ENCODE measurements at regions not wholly inside any gene's neighbourhood (a gene's known extent, or its start where the extent isn't known, plus 50 kb on each side); places are given as distances from the start of the nearest gene placed in this dataset.
"Not testable (repeated sequence)": the region's sequence is repeated elsewhere in the genome, so short reads cannot be mapped to it uniquely, and the experiment has no call there.

- no peak for DNase-seq
Observed at GRCh38 chr21:32087447-32087846, 191.4 kb downstream of the MIS18A start.

GRCh38 chr21:32083197-32083596, 195.7 kb downstream of the MIS18A start:
- DNase-seq, result no peak

- DNase-seq, result no peak
Observed at GRCh38 chr21:32082466-32082865, 196.4 kb downstream of the MIS18A start.

GRCh38 chr21:32073593-32073992, 200.8 kb downstream of the HUNK start:
- no peak for DNase-seq

- no peak for DNase-seq
Observed at GRCh38 chr21:32073190-32073589, 200.4 kb downstream of the HUNK start.

GRCh38 chr21:32071620-32072019, 198.8 kb downstream of the HUNK start:
- DNase-seq, result not testable (repeated sequence)

GRCh38 chr21:32070676-32071330, 198.0 kb downstream of the HUNK start:
- no peak for DNase-seq

GRCh38 chr21:32070126-32070525, 197.3 kb downstream of the HUNK start:
- no peak for DNase-seq

- peak; percentile 55 for DNase-seq
Observed at GRCh38 chr21:32065654-32066053, 192.8 kb downstream of the HUNK start.

GRCh38 chr21:32064281-32064910, 191.6 kb downstream of the HUNK start:
- no peak for DNase-seq

GRCh38 chr21:32062591-32063227, 189.9 kb downstream of the HUNK start:
- peak; percentile 54 for DNase-seq

- no peak for DNase-seq
Observed at GRCh38 chr21:32061729-32062128, 188.9 kb downstream of the HUNK start.

GRCh38 chr21:32056791-32057190, 184.0 kb downstream of the HUNK start:
- DNase-seq, result no peak

- no peak for DNase-seq
Observed at GRCh38 chr21:32055305-32055704, 182.5 kb downstream of the HUNK start.
